Spleen (tissue), 7 donors: ENCODE measurements at regions not wholly inside any gene's neighbourhood (a gene's known extent, or its start where the extent isn't known, plus 50 kb on each side); places are given as distances from the start of the nearest gene placed in this dataset.

Source experiments
- POLR2A ChIP-seq, 3 donors: fragments of 450-650 bp; IDR thresholded peaks; one replicate each; pipeline ENCODE4 v1.5.1; 2017; ENCODE audit warnings: antibody characterized with exemption in 3 of 3, mild to moderate bottlenecking in 1 of 3
- POLR2AphosphoS5 ChIP-seq, 3 donors: sonication (generic); formaldehyde crosslinking; IDR thresholded peaks; one replicate each; pipeline ENCODE4 v1.5.1; 2017; ENCODE audit warnings: antibody characterized with exemption in 3 of 3
- TF ChIP-seq, protein P1 (sequence below), 11 experiments: fragments of 200-600 bp in 7 of 11; fragments of 450-650 bp in 4 of 11; sonication (generic) in 4 of 11; IDR thresholded peaks in 8 of 11; conservative IDR thresholded peaks in 3 of 11; 1 replicate in 7 of 11; 2 replicates in 4 of 11; pipeline versions ENCODE4 v1.4.0 to v1.8.0; 2016 to 2021; ENCODE audit warnings: antibody characterized with exemption in 11 of 11, inconsistent platforms in 4 of 11, mild to moderate bottlenecking in 1 of 11
- donor health status: DM: no; HTN: no; CAD: no; lungs with moderate emphysema.
- donor health status: DM: no; HTN: no; CAD: no.
- donor health status: DM: no; HTN: no; CAD: no.

DNA sequence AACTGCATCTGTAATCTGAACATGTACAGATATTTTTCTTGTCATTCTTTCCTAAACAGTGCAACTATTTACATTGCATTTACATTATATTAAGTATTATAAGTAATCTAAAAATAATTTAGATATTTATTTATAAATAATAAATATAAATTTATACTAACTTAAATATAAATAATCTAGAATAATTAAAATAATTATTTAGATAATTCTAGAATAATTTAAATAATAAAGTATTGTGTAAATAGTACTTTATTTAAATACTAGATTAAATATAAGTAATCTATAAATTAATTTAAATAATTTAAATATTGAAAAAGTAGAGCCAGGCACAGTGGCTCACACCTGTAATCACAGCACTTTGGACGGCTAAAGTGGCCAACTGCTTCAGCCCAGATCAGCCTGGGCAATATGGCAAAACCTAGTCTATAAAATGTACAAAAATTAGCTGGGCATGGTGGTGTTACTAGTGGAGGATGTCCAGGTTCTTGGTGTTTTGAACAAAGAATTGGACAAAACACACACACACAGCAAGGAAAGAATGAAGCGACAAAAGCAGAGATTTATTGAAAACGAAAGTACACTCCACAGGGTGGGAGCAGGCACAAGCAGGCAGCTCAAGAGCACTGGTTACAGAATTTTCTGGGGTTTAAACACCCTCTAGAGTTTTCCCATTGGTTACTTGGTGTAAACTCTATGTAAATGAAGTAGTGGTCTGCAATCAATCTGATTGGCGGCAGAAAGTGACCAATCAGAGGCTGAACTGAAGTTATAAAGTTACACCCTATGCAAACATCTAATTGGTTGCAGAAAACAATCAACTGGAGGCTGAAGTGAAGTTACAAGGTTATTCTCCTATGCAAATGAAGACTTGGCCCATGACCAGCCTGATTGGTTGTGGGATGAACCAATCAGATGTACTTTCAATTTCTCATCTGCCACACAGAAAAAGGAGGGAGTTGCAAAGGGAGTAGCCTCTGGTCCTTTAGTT, 100.2 kb upstream of the SP4 start:
- TF ChIP-seq, protein P1, sequence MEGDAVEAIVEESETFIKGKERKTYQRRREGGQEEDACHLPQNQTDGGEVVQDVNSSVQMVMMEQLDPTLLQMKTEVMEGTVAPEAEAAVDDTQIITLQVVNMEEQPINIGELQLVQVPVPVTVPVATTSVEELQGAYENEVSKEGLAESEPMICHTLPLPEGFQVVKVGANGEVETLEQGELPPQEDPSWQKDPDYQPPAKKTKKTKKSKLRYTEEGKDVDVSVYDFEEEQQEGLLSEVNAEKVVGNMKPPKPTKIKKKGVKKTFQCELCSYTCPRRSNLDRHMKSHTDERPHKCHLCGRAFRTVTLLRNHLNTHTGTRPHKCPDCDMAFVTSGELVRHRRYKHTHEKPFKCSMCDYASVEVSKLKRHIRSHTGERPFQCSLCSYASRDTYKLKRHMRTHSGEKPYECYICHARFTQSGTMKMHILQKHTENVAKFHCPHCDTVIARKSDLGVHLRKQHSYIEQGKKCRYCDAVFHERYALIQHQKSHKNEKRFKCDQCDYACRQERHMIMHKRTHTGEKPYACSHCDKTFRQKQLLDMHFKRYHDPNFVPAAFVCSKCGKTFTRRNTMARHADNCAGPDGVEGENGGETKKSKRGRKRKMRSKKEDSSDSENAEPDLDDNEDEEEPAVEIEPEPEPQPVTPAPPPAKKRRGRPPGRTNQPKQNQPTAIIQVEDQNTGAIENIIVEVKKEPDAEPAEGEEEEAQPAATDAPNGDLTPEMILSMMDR (IDR thresholded peaks at IDR 0.05 in 8 of 11, conservative IDR thresholded peaks at IDR 0.05 in 3 of 11), result no peak
- no peak for TF ChIP-seq POLR2AphosphoS5 (IDR thresholded peaks at IDR 0.05)
- no peak for TF ChIP-seq POLR2A (IDR thresholded peaks at IDR 0.05)
